ENCODE measurements at regions not wholly inside any gene's neighbourhood (a gene's known extent, or its start where the extent isn't known, plus 50 kb on each side); places are given as distances from the start of the nearest gene placed in this dataset.

- Mint-ChIP-seq H3K4me3 (no peak overlapping the region), H3K27ac (peak overlapping the region in 1 of 3 experiments; percentile 26; a peak in 1 of 7 replicates), H3K9me3 (no peaks in the 10 kb centered on the region), H3K4me1 (peaks cover 4% of the 10 kb centered on the region in 2 experiments), H3K36me3 (ENCODE audit: insufficient read depth in 1 of 3, low read depth in 3 of 3) (no peaks in the 10 kb centered on the region), H3K27me3 (ENCODE audit: low read depth) (no peaks in the 10 kb centered on the region)
- Histone ChIP-seq H4K5ac (ENCODE audit: insufficient read length, low read depth, low read length) (no peak overlapping the region), H2BK12ac (ENCODE audit: insufficient read length, low read depth, low read length) (no peak overlapping the region), H2BK5ac (ENCODE audit: insufficient read length, low read length) (no peak overlapping the region), H3T11ph (ENCODE audit: low read length) (no peak overlapping the region), H3K4me2 (ENCODE audit: insufficient read depth, insufficient read length, low read length) (no peak overlapping the region), H3K9me3 (ENCODE audit: control insufficient read depth, low read depth, low read length) (no peaks in the 10 kb centered on the region), H4K8ac (replicated peaks; ENCODE audit: insufficient read length, low read depth, low read length) (no peak overlapping the region), H2BK120ac (ENCODE audit: low read depth, low read length, poor library complexity, severe bottlenecking) (no peak overlapping the region), H3K27me3 (ENCODE audit: insufficient read depth, low read length) (no peaks in the 10 kb centered on the region), H2AK5ac (ENCODE audit: insufficient read length, low read length) (no peak overlapping the region), H3K18ac (ENCODE audit: insufficient read length, low read depth, low read length) (no peak overlapping the region), H4K91ac (ENCODE audit: insufficient read length, low read depth, low read length) (no peak overlapping the region), H2BK20ac (ENCODE audit: low read depth, low read length, poor library complexity, severe bottlenecking) (no peak overlapping the region), H3K56ac (ENCODE audit: insufficient read length, low read depth, low read length) (no peak overlapping the region), H3K4ac (ENCODE audit: low read depth, low read length) (no peak overlapping the region), H3K9ac (ENCODE audit: extremely low read depth, insufficient read length, low read length) (no peak overlapping the region), H3K23me2 (ENCODE audit: insufficient read length, low read depth, low read length, poor library complexity, severe bottlenecking) (no peaks in the 10 kb centered on the region), H4K20me1 (ENCODE audit: control insufficient read depth, insufficient read depth, insufficient read length) (no peaks in the 10 kb centered on the region), H3K23ac (ENCODE audit: insufficient read length, low read depth, low read length) (no peak overlapping the region), H3K27ac (ENCODE audit: insufficient read length, low read depth, low read length) (no peak overlapping the region), H3K79me1 (ENCODE audit: insufficient read depth, low read depth, low read length, poor library complexity, severe bottlenecking) (no peaks in the 10 kb centered on the region), H2AFZ (ENCODE audit: low read length) (no peak overlapping the region), H3K14ac (ENCODE audit: insufficient read depth, low read length) (no peak overlapping the region), H3K79me2 (ENCODE audit: insufficient read depth, low read length) (no peaks in the 10 kb centered on the region), H3K4me1 (ENCODE audit: insufficient read depth, low read length) (no peaks in the 10 kb centered on the region), H2BK15ac (ENCODE audit: low read depth, low read length) (no peak overlapping the region)
- no peak for DNase-seq
- no CpG with 5 or more reads among the region's 2 CpGs for WGBS (ENCODE audit: extremely low coverage, insufficient read length, low lambda C conversion rate)
- TF ChIP-seq, protein P1, sequence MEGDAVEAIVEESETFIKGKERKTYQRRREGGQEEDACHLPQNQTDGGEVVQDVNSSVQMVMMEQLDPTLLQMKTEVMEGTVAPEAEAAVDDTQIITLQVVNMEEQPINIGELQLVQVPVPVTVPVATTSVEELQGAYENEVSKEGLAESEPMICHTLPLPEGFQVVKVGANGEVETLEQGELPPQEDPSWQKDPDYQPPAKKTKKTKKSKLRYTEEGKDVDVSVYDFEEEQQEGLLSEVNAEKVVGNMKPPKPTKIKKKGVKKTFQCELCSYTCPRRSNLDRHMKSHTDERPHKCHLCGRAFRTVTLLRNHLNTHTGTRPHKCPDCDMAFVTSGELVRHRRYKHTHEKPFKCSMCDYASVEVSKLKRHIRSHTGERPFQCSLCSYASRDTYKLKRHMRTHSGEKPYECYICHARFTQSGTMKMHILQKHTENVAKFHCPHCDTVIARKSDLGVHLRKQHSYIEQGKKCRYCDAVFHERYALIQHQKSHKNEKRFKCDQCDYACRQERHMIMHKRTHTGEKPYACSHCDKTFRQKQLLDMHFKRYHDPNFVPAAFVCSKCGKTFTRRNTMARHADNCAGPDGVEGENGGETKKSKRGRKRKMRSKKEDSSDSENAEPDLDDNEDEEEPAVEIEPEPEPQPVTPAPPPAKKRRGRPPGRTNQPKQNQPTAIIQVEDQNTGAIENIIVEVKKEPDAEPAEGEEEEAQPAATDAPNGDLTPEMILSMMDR (conservative IDR thresholded peaks at IDR 0.05) = no peak
Observed at GRCh38 chr11:88402192-88402715, 64.7 kb upstream of the CTSC start.
